Dedifferentiated amniotic fluid mesenchymal stem cell (primary cell): ENCODE measurements at regions not wholly inside any gene's neighbourhood (a gene's known extent, or its start where the extent isn't known, plus 50 kb on each side); places are given as distances from the start of the nearest gene placed in this dataset.
"Not testable (repeated sequence)": the region's sequence is repeated elsewhere in the genome, so short reads cannot be mapped to it uniquely, and the experiment has no call there.

ENCODE experiments used
- DNase-seq: peaks from one replicate; pipeline ENCODE4 v3.0.0-alpha.2; 2016; ENCODE audit errors: extremely low spot score

DNA sequence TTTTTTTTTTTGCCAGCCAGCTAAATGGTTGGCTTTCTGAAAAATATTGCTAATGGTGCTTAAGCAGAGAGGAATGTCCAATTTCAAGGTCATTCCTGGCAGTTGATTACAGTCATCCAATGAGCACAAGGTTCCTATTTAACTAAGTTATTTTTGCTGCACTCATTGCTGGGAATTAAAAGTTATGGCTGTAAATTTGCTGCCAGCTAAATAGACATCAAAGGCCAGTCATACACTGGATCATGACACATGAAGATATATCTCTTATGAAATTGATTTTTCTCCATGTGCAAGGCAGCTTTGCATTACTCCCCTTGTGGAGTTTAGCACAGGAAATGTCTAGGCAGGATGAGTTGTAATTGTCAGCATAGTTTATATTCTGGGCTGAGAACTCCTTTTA is 1898.4 kb upstream of the CELF4 start:
- DNase-seq, result no peak

GRCh38 chr18:39462436-39462835 is 1896.8 kb upstream of the CELF4 start:
- DNase-seq, result no peak

DNA sequence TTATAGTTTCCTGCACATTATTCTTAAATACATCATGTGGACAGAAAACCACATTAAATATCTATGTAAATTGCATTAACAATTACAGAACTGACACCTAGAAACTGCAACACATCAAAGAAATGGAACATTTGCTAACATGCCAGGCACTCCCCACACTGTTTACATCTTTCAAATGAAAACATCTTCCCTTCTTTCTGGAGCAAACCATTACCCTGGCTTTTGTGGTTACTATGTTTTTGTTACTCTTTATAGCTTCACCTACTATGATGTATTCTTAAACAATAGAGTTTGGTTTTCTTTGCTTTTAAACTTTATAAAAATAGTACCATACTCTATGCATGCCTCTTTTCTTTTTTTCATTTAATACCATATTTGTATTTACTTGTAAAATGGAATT is 1894.5 kb upstream of the CELF4 start:
- no peak for DNase-seq

- DNase-seq, result no peak
These were observed 1889.7 kb upstream of the CELF4 start for GRCh38 chr18:39455285-39455684.

- no peak for DNase-seq
These were observed 1889.3 kb upstream of the CELF4 start for GRCh38 chr18:39454866-39455265.

DNA sequence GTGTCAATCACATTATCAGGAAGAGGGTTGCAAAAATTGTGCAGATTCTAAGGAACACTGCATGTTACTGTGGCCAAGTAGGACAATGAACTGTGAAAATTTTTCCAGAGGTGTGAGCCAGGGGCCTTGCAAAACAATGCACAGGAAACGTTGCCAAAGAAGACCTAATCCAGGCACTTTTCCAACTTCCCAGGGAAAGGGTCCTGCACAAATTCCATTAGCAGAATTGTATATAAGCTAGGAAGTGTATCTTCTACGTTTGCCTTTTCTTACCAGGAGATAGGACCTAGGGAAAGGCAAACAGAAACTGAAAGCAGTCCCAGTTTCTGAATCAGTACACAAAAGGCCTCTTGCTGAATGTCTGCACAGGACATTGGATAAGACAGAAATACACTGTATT is 1888.3 kb upstream of the CELF4 start:
- no peak for DNase-seq

- no peak for DNase-seq
These were observed 1887.8 kb upstream of the CELF4 start for GRCh38 chr18:39453356-39453755.

DNA sequence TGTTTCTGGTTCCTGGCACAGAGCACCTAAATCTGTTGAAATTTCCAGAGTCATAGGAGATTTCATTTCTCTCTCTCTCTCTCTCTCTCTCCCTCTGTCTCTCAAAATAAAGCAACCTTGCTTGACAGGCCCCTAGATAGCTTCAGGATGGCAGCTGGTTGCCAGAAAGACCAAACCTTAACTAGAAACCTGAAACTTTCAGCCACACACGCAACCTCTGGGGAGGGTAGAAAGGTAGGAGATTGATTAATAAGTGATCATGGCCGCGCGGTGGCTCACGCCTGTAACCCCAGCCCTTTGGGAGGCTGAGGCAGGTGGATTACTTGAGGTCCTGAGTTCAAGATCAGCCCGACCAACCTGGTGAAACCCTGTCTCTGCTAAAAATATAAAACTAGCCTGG is 1885.4 kb upstream of the CELF4 start:
- no peak for DNase-seq

DNA sequence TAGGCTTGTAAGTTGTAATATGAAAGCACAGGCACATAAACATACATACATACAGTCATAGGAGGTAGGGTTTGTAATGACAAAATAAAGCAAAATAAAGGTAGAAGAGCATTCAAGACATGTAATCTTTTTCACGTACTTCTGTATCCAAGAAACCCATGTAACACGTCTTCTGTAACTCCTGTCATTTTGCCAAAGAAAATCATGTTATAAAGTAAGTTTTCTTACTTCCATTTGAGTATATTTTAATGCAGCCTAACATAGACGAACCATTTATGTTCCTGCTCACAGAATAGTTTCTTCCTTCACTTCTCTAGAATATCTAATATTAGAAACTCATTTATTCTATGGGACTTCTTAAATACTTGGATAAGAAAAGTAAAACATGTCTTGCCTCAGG is 1884.0 kb upstream of the CELF4 start:
- no peak for DNase-seq

DNA sequence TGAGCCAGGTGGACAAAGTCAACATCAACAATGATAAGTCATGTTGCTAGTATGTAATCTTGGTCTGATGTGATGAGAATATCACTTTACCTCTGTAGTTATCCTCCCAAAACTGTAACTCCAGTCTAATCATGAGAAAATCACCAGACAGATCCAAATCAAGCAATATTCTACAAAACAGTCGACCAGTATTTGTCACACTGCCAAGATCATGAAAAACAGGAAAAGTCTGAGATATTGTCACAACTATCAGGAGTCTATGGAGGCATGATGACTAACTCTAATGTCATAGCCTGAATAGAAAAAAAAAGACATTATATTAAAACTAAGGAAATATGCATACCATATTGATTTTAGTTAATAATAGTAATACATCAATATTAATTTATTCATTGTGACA is 1883.3 kb upstream of the CELF4 start:
- DNase-seq, result no peak

- DNase-seq, result not testable (repeated sequence)
These were observed 1879.4 kb upstream of the CELF4 start for GRCh38 chr18:39444957-39445356.

DNA sequence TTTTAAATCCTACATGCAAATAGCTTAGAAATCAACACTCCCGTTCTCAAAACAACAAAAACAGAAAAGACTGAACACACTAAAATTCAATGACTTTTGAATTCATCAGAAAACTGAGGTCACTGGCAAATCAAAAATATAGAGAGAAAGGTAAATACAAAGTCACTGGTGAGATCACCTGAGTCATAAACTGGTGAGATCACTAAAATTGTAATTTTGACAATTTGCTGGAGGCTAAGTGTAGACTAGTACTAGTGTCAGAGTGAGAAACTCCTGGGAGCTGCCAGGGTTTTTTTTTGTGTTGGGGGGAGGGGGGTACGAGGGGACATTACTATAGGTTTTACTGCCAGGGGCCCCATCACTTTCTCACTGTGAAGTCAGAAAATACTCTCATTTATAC is 1876.0 kb upstream of the CELF4 start:
- DNase-seq, result no peak

GRCh38 chr18:39435996-39436395 is 1870.4 kb upstream of the CELF4 start:
- no peak for DNase-seq

- no peak for DNase-seq
These were observed 1869.6 kb upstream of the CELF4 start for GRCh38 chr18:39435209-39435608.

DNA sequence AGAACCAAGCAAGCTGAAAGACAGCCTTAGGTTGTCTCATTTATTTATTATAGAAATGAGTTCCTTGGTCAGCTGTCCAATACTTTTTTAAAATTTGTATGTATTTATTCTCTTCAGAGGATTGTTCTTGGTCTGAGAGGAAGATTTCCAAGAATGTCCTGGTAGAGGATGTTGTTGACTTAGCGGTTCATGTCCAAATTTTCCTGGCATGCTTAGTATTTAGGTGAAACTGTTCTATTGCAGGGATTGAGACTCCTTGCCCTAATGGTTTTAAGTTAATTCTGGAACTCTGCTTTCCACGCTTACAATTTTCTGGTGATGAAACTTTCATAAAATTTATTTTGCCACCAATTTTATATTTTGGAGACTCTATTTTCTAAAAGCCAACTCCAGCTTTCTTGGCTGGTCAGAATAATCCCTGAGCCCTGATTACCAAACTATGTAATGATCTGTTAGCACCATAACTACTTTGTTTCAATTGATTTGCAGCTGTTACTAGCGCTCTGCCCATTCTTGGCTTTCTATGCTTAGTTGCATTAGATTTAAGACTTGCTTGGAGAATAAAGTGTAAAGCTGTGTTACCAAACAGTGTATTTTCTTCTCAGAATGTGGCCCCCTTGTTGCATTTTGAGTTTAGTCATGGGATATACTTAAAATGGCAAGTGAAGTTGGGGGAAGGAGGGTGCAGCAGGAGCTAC is 1868.8 kb upstream of the CELF4 start:
- no peak for DNase-seq

DNA sequence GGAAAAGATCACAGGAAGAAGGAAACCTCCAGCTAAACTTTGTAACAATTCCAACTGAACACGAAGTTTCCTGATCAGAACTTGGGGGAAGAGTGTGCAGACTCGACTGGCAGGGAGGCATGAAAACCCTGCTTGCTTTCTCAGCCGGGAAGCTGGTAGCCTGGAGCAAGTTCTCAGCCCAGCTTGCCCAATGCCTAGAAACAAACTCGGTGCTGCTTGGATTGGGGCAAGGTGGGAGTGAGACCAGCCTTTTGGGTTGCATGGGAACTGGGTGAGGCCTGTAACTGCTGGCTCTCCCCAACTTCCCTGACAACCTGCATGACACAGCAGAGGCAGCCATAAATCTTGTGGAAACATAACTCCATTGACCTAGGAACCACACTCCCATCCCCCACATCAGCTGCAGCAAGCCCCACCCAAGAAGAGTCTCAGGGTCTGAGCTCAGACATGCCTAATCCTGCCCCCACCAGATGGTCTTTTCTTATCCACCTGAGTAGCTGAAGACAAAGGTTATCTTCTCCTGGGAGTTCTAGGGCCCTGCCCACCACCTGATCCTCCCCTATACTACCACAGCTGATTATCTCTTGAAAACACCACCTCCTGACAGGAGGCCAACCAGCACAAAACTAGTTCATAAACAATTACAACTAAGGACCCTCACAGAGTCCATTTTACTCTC is 1859.7 kb upstream of the CELF4 start:
- no peak for DNase-seq

GRCh38 chr18:39424261-39424660 is 1858.7 kb upstream of the CELF4 start:
- no peak for DNase-seq

- DNase-seq, result no peak
These were observed 1855.7 kb upstream of the CELF4 start for GRCh38 chr18:39421276-39421675.

DNA sequence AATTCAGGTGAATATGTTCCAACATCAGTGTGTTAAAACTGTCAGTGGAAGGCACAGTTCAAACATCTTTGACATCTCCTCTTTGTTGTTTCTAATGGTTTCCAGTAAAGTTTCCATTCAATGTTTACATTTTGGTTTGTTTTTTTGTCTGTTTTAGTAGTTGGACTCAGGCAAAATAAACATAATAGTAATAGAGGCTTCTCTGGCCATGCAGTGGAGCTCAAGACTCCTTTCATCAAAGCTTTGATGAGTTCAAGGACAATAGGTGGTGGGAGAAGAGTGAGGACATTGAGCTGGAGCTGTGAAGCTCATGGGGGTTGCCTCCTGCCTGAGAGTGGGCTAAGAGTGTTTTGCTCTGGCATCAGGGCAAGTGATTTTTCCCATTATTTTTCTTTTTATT is 1853.7 kb upstream of the CELF4 start:
- no peak for DNase-seq

DNA sequence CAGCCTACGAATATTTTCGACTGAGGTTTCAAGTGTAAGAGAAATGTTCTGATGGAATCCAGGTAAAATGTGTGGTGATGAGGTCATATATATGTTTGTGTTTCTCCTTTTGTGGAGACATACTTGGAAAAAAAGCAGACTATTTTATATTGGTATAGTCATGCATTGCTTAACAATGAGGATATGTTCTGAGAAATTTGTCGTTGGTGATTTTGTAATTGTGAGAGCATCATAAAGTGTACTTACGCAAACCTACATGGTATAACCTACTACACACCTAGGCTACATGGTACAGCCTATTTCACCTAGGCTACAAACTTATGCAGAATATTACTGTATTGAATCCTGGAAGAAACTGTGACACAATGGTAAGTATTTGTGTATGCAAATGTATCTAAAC is 1849.9 kb upstream of the CELF4 start:
- DNase-seq, result no peak

- no peak for DNase-seq
These were observed 1848.6 kb upstream of the CELF4 start for GRCh38 chr18:39414009-39414700.

- DNase-seq, result no peak
These were observed 1841.3 kb upstream of the CELF4 start for GRCh38 chr18:39406941-39407340.

DNA sequence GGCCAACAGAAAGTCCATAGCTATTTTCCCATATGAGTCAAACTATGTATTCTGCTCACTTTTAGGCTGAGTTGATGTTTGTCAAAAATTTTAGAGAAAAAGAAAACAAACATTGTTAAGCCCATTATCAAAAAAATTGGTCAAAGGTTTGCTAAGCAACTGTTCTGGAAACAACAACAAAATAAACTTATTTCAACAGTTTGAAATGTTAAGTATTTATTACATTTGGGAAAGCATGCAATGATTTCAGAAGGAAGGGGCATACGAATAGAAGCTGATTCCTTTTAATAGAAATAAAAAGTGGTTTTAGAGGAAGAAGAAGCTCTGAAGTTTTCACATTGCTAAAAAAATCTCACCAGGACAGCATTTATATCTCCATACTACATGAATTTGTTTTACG is 1837.5 kb upstream of the CELF4 start:
- DNase-seq, result peak; percentile 38
